ENCODE measurements at regions not wholly inside any gene's neighbourhood (a gene's known extent, or its start where the extent isn't known, plus 50 kb on each side); places are given as distances from the start of the nearest gene placed in this dataset.

GRCh38 chr2:78585871-78586270 lies 439.6 kb upstream of the REG3G start:
- Histone ChIP-seq H4K8ac (replicated peaks; ENCODE audit: insufficient read length, low read depth, low read length) (no peak overlapping the region), H2BK5ac (ENCODE audit: insufficient read length, low read length) (no peak overlapping the region), H3K23ac (ENCODE audit: insufficient read length, low read depth, low read length) (no peak overlapping the region), H2BK120ac (ENCODE audit: low read depth, low read length, poor library complexity, severe bottlenecking) (no peak overlapping the region), H3K9ac (ENCODE audit: extremely low read depth, insufficient read length, low read length) (no peak overlapping the region), H2BK12ac (ENCODE audit: insufficient read length, low read depth, low read length) (no peak overlapping the region), H2AFZ (ENCODE audit: low read length) (no peak overlapping the region), H3K79me1 (ENCODE audit: insufficient read depth, low read depth, low read length, poor library complexity, severe bottlenecking) (no peaks in the 10 kb centered on the region), H3K4me2 (ENCODE audit: insufficient read depth, insufficient read length, low read length) (no peak overlapping the region), H4K5ac (ENCODE audit: insufficient read length, low read depth, low read length) (no peak overlapping the region), H3K56ac (ENCODE audit: insufficient read length, low read depth, low read length) (no peak overlapping the region), H3K4ac (ENCODE audit: low read depth, low read length) (no peak overlapping the region), H3T11ph (ENCODE audit: low read length) (no peak overlapping the region), H3K14ac (ENCODE audit: insufficient read depth, low read length) (no peak overlapping the region), H3K27ac (ENCODE audit: insufficient read length, low read depth, low read length) (no peak overlapping the region), H2AK5ac (ENCODE audit: insufficient read length, low read length) (no peak overlapping the region), H3K18ac (ENCODE audit: insufficient read length, low read depth, low read length) (no peak overlapping the region), H2BK15ac (ENCODE audit: low read depth, low read length) (no peak overlapping the region), H3K4me1 (ENCODE audit: insufficient read depth, low read length) (no peaks in the 10 kb centered on the region), H3K27me3 (ENCODE audit: insufficient read depth, low read length) (no peaks in the 10 kb centered on the region), H4K20me1 (ENCODE audit: control insufficient read depth, insufficient read depth, insufficient read length) (no peaks in the 10 kb centered on the region), H3K79me2 (ENCODE audit: insufficient read depth, low read length) (no peaks in the 10 kb centered on the region), H4K91ac (ENCODE audit: insufficient read length, low read depth, low read length) (no peak overlapping the region), H3K9me3 (ENCODE audit: control insufficient read depth, low read depth, low read length) (no peaks in the 10 kb centered on the region), H3K23me2 (ENCODE audit: insufficient read length, low read depth, low read length, poor library complexity, severe bottlenecking) (no peaks in the 10 kb centered on the region), H2BK20ac (ENCODE audit: low read depth, low read length, poor library complexity, severe bottlenecking) (no peak overlapping the region)
- Mint-ChIP-seq H3K9me3 (no peaks in the 10 kb centered on the region), H3K4me3 (no peak overlapping the region), H3K36me3 (ENCODE audit: insufficient read depth in 1 of 3, low read depth in 3 of 3) (no peaks in the 10 kb centered on the region), H3K4me1 (0 out of 4 replicates have a peak, but pooled peaks cover 0 to 3% of the 10 kb centered on the region in 2 experiments), H3K27me3 (ENCODE audit: low read depth) (no peaks in the 10 kb centered on the region), H3K27ac (no peak overlapping the region)
- no peak for TF ChIP-seq CTCF (conservative IDR thresholded peaks at IDR 0.05)
- no peak for DNase-seq
- WGBS (ENCODE audit: extremely low coverage, insufficient read length, low lambda C conversion rate): no CpG with 5 or more reads among the region's 3 CpGs

Data from H9 (cell line).